H1 (cell line): ENCODE measurements at regions not wholly inside any gene's neighbourhood (a gene's known extent, or its start where the extent isn't known, plus 50 kb on each side); places are given as distances from the start of the nearest gene placed in this dataset.

Experiments used
- CTCF ChIA-PET: fragments of 300-600 bp; sonication (Branson Sonifier 250); formaldehyde crosslinking; loops from one replicate; lab custom pipeline; 2021; ENCODE audit not compliant: partially characterized antibody; lab: Charles Lee
- POLR2A ChIA-PET: fragments of 300-600 bp; sonication (Branson Sonifier 250); formaldehyde crosslinking; loops from one replicate; lab custom pipeline; 2021; ENCODE audit warnings: inconsistent platforms; ENCODE audit not compliant: partially characterized antibody; lab: Charles Lee
- DNase-seq, 2 experiments: peaks; one replicate each; pipeline versions ENCODE4 v3.0.0 to v3.0.0-alpha.2; 2010 to 2022; ENCODE audit warnings: low spot score in 2 of 2, low read depth in 1 of 2, mixed read lengths in 1 of 2
- FAIRE-seq: peaks from 2 replicates; lab custom pipeline; 2011; peaks lifted over from hg19 to GRCh38; lab: Jason Lieb, UNC
- H2AFZ ChIP-seq: 2 replicates; pipeline ENCODE4 v1.8.1; 2012; ENCODE audit warnings: low read length, inconsistent platforms
- H2AK5ac ChIP-seq: 2 replicates; pipeline ENCODE4 v1.6.1; 2013; ENCODE audit warnings: low read depth, low read length
- H2BK120ac ChIP-seq: replicated peaks from 2 replicates; pipeline ENCODE3; 2013; ENCODE audit warnings: low read depth, low read length, inconsistent platforms
- H2BK12ac ChIP-seq: 2 replicates; pipeline ENCODE4 v1.6.1; 2013; ENCODE audit warnings: low read depth, low read length
- H2BK15ac ChIP-seq: 2 replicates; pipeline ENCODE4 v1.6.1; 2013; ENCODE audit warnings: low read length
- H2BK20ac ChIP-seq: 2 replicates; pipeline ENCODE4 v1.6.1; 2013; ENCODE audit warnings: low read length
- H2BK5ac ChIP-seq: 2 replicates; pipeline ENCODE4 v1.6.1; 2013; ENCODE audit warnings: low read depth, low read length
- H3K14ac ChIP-seq: 2 replicates; pipeline ENCODE4 v1.6.1; 2013; ENCODE audit warnings: inconsistent platforms; ENCODE audit not compliant: insufficient read length
- H3K18ac ChIP-seq: 2 replicates; pipeline ENCODE4 v1.6.1; 2013; ENCODE audit warnings: low read length; ENCODE audit errors: extremely low read depth
- H3K23ac ChIP-seq: 2 replicates; pipeline ENCODE4 v1.6.1; 2013; ENCODE audit warnings: inconsistent platforms; ENCODE audit not compliant: insufficient read length
- H3K23me2 ChIP-seq: 2 replicates; pipeline ENCODE4 v1.6.1; 2013; ENCODE audit warnings: low read depth, low read length
- H3K27ac ChIP-seq: 2 replicates; pipeline ENCODE4 v1.6.1; 2011; ENCODE audit warnings: low read depth, low read length, inconsistent platforms
- H3K27me3 ChIP-seq, 4 experiments: replicated peaks in 1 of 4; 1 replicate in 1 of 4; 2 replicates in 3 of 4; pipeline versions ENCODE4 v1.6.1 to v1.8.1; 2011 to 2013; ENCODE audit warnings: low read length in 3 of 4, mild to moderate bottlenecking in 3 of 4, inconsistent platforms in 2 of 4, mixed read lengths in 2 of 4, moderate library complexity in 1 of 4; ENCODE audit not compliant: control insufficient read depth in 3 of 4, insufficient read depth in 3 of 4; ENCODE audit errors: extremely low read depth in 1 of 4
- H3K36me3 ChIP-seq, 4 experiments: 2 replicates each; pipeline versions ENCODE4 v1.6.1 to v1.8.1; 2011 to 2013; ENCODE audit warnings: mild to moderate bottlenecking in 4 of 4, low read length in 3 of 4, moderate library complexity in 2 of 4, control low read depth in 1 of 4, inconsistent platforms in 1 of 4; ENCODE audit not compliant: insufficient read depth in 4 of 4, control insufficient read depth in 2 of 4
- H3K4ac ChIP-seq: replicated peaks from 2 replicates; pipeline ENCODE3; 2013; ENCODE audit warnings: low read length, low read depth, mixed read lengths, inconsistent platforms; ENCODE audit not compliant: insufficient read length
- H3K4me1 ChIP-seq, 4 experiments: replicated peaks in 1 of 4; 1 replicate in 1 of 4; 2 replicates in 3 of 4; pipeline versions ENCODE4 v1.6.1 to v1.8.1; 2011 to 2013; ENCODE audit warnings: low read length in 3 of 4, inconsistent platforms in 2 of 4, mixed read lengths in 1 of 4; ENCODE audit not compliant: insufficient read depth in 4 of 4, control insufficient read depth in 3 of 4
- H3K4me2 ChIP-seq, 2 experiments: 2 replicates each; pipeline versions ENCODE4 v1.6.1 to v1.8.1; 2011 to 2013; ENCODE audit warnings: low read depth in 2 of 2, low read length in 2 of 2, control low read depth in 1 of 2, inconsistent platforms in 1 of 2, mild to moderate bottlenecking in 1 of 2; ENCODE audit not compliant: insufficient read depth in 1 of 2
- H3K4me3 ChIP-seq, 4 experiments: fragments of 200-600, 300-600 bp in 1 of 4; sonication (generic), shearing (Covaris generic), sonication (Bioruptor Twin) in 1 of 4; 2 replicates each; pipeline versions ENCODE4 v1.5.1 to v1.8.1; 2011 to 2016; ENCODE audit warnings: low read length in 4 of 4, low read depth in 3 of 4, control low read depth in 2 of 4, inconsistent platforms in 2 of 4, mild to moderate bottlenecking in 2 of 4, mixed read lengths in 1 of 4, moderate library complexity in 1 of 4; ENCODE audit not compliant: insufficient read depth in 2 of 4; ENCODE audit errors: extremely low read depth in 1 of 4
- H3K56ac ChIP-seq: replicated peaks from 2 replicates; pipeline ENCODE3; 2013; ENCODE audit warnings: low read depth, mild to moderate bottlenecking, mixed read lengths, low read length, inconsistent platforms; ENCODE audit not compliant: insufficient read length
- H3K79me1 ChIP-seq: 2 replicates; pipeline ENCODE4 v1.6.1; 2013; ENCODE audit warnings: low read depth, low read length, control low read depth
- H3K79me2 ChIP-seq, 2 experiments: 2 replicates each; pipeline versions ENCODE4 v1.6.1 to v1.8.1; 2012 to 2013; ENCODE audit warnings: low read length in 2 of 2, mild to moderate bottlenecking in 2 of 2, inconsistent platforms in 1 of 2; ENCODE audit not compliant: insufficient read depth in 2 of 2, control insufficient read depth in 1 of 2
- H3K9ac ChIP-seq, 4 experiments: replicated peaks in 1 of 4; 1 replicate in 1 of 4; 2 replicates in 3 of 4; pipeline versions ENCODE4 v1.6.1 to v1.8.1; 2011 to 2013; ENCODE audit warnings: low read depth in 3 of 4, low read length in 3 of 4, control low read depth in 2 of 4, mild to moderate bottlenecking in 2 of 4, moderate library complexity in 2 of 4, inconsistent platforms in 1 of 4; ENCODE audit errors: extremely low read depth in 1 of 4
- H3K9me3 ChIP-seq, 2 experiments: 2 replicates each; pipeline versions ENCODE4 v1.6.1 to v1.8.1; 2012 to 2013; ENCODE audit warnings: mild to moderate bottlenecking in 2 of 2, moderate library complexity in 2 of 2, control low read depth in 1 of 2, inconsistent platforms in 1 of 2, low read depth in 1 of 2, low read length in 1 of 2, mixed read lengths in 1 of 2; ENCODE audit not compliant: insufficient read depth in 2 of 2
- H4K20me1 ChIP-seq, 2 experiments: replicated peaks in 1 of 2; 2 replicates each; pipeline versions ENCODE3 to v1.8.1; 2011 to 2013; ENCODE audit warnings: inconsistent platforms in 2 of 2, low read length in 2 of 2, mild to moderate bottlenecking in 1 of 2; ENCODE audit not compliant: insufficient read depth in 2 of 2, control insufficient read depth in 1 of 2
- H4K5ac ChIP-seq: 2 replicates; pipeline ENCODE4 v1.6.1; 2013; ENCODE audit warnings: low read length, low read depth, mixed read lengths, inconsistent platforms; ENCODE audit not compliant: insufficient read length
- H4K8ac ChIP-seq: 2 replicates; pipeline ENCODE4 v1.8.0; 2013; ENCODE audit warnings: mild to moderate bottlenecking, moderate library complexity, low read length, inconsistent platforms; ENCODE audit not compliant: insufficient read depth; ENCODE audit errors: extremely low read depth
- H4K91ac ChIP-seq: replicated peaks from 2 replicates; pipeline ENCODE3; 2013; ENCODE audit warnings: low read length, mixed read lengths, inconsistent platforms; ENCODE audit not compliant: insufficient read length
- BACH1 ChIP-seq: IDR thresholded peaks from 2 replicates; pipeline ENCODE4 v1.6.1; 2012; ENCODE audit warnings: low read length, improper control_type of control experiment
- EZH2 ChIP-seq: fragments of 200-600 bp; sonication (generic); IDR thresholded peaks from 2 replicates; pipeline ENCODE4 v1.7.1; 2012; ENCODE audit warnings: low read depth, mild to moderate bottlenecking, moderate library complexity, low read length, inconsistent platforms; ENCODE audit not compliant: severe bottlenecking
- GABPA ChIP-seq: IDR thresholded peaks from 2 replicates; pipeline ENCODE4 v1.6.1; 2011; ENCODE audit warnings: mild to moderate bottlenecking, low read length, moderate library complexity, borderline replicate concordance; ENCODE audit not compliant: insufficient read depth
- KDM5A ChIP-seq: fragments of 200-600 bp; IDR thresholded peaks from 2 replicates; pipeline ENCODE4 v1.7.1; 2012; ENCODE audit warnings: mild to moderate bottlenecking, low read length, inconsistent platforms, mixed read lengths
- POLR2AphosphoS5 ChIP-seq: IDR thresholded peaks from 2 replicates; pipeline ENCODE4 v1.6.1; 2011; ENCODE audit warnings: low read depth, low read length
- RAD21 ChIP-seq, 2 experiments: IDR thresholded peaks in 1 of 2; conservative IDR thresholded peaks in 1 of 2; 2 replicates each; pipeline ENCODE4 v1.6.1; 2011; ENCODE audit warnings: low read depth in 2 of 2, low read length in 2 of 2, improper control_type of control experiment in 1 of 2, inconsistent platforms in 1 of 2, mild to moderate bottlenecking in 1 of 2, moderate library complexity in 1 of 2
- SAP30 ChIP-seq: fragments of 300-600 bp; sonication (generic); IDR thresholded peaks from 2 replicates; pipeline ENCODE4 v1.7.1; 2012; ENCODE audit warnings: low read length, moderate library complexity, mild to moderate bottlenecking, inconsistent platforms; ENCODE audit not compliant: insufficient read depth, insufficient replicate concordance
- SP2 ChIP-seq: IDR thresholded peaks from 2 replicates; pipeline ENCODE4 v1.6.1; 2012; ENCODE audit warnings: mild to moderate bottlenecking, low read length, inconsistent platforms
- WGBS, 2 experiments: shearing (Covaris generic) in 1 of 2; methylation state at CpG; one replicate each; pipeline versions ENCODE4 v1.1.6 to v1.1.7; 2013 to 2015; ENCODE audit warnings: low lambda C conversion rate in 2 of 2, mixed read lengths in 2 of 2, inconsistent platforms in 1 of 2, low coverage in 1 of 2, missing lambda C conversion rate in 1 of 2; ENCODE audit not compliant: insufficient replicate concordance in 2 of 2, insufficient coverage in 1 of 2, insufficient read length in 1 of 2; ENCODE audit errors: extremely low coverage in 1 of 2, missing lambda C conversion rate in 1 of 2; 5-methylcytosine and 5-hydroxymethylcytosine counted together
- TF ChIP-seq, protein P1 (sequence below): IDR thresholded peaks from 2 replicates; pipeline ENCODE4 v1.6.1; 2012; ENCODE audit warnings: inconsistent platforms
- TF ChIP-seq, protein P2 (sequence below): IDR thresholded peaks from 2 replicates; pipeline ENCODE4 v1.6.1; 2012; ENCODE audit warnings: low read length, inconsistent platforms
- TF ChIP-seq, protein P3 (sequence below): IDR thresholded peaks from 2 replicates; pipeline ENCODE4 v1.6.1; 2012; ENCODE audit warnings: inconsistent platforms

DNA sequence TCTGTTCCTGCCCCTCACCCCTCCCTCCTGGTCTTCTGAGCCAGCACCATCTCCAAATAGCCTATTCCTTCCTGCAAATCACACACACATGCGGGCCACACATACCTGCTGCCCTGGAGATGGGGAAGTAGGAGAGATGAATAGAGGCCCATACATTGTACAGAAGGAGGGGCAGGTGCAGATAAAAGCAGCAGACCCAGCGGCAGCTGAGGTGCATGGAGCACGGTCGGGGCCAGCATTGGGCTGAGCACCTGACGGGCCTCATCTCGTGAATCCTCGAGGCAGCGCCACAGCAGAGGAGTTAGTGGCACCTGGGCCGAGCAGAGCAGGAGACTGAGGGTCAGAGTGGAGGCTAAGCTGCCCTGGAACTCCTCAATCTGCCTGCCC, 941.8 kb downstream of the BRD1 start:
- Histone ChIP-seq H2BK5ac (no peak overlapping the region), H3K18ac (no peak overlapping the region), H3K56ac (no peak overlapping the region), H3K14ac (no peak overlapping the region), H2AFZ (no peak overlapping the region), H3K23me2 (peaks cover 24% of the 10 kb centered on the region), H3K23ac (no peak overlapping the region), H2BK20ac (no peak overlapping the region), H4K5ac (no peak overlapping the region), H4K8ac (no peak overlapping the region), H3K4me2 (no peak overlapping the region), H3K27ac (no peak overlapping the region), H3K9me3 (peaks cover 0 to 5% of the 10 kb centered on the region in 2 experiments; a peak in 1 of 4 replicates), H2AK5ac (no peak overlapping the region), H2BK120ac (no peak overlapping the region), H3K4me3 (no peak overlapping the region), H2BK12ac (no peak overlapping the region), H3K36me3 (no peaks in the 10 kb centered on the region; a peak in 1 of 8 replicates), H3K9ac (no peak overlapping the region), H3K27me3 (peaks cover 0 to 6% (median 4%) of the 10 kb centered on the region in 4 experiments; a peak in 3 of 7 replicates), H3K79me2 (no peaks in the 10 kb centered on the region), H4K20me1 (peaks cover 0 to 18% of the 10 kb centered on the region in 2 experiments), H3K4ac (no peak overlapping the region), H4K91ac (no peak overlapping the region), H2BK15ac (no peak overlapping the region), H3K79me1 (0 out of 2 replicates have a peak, but pooled peaks cover 2% of the 10 kb centered on the region), H3K4me1 (peaks cover 0 to 5% (median 0%) of the 10 kb centered on the region in 4 experiments; a peak in 1 of 7 replicates)
- ChIA-PET CTCF (interaction anchor here (0.6 to 1.5 kb wide), 3 partner anchors 9 to 118 kb away, joined by 3 to 4 read pairs (median 3); no protein-coding TSS in a partner anchor), POLR2A (interaction anchor here (1.0 kb wide), 1 partner anchor 20 kb away, joined by 3 read pairs; no protein-coding TSS in a partner anchor)
- WGBS, 2 experiments = 84% methylated on average over 9 of the region's 9 CpGs; no CpG with 5 or more reads in 1 of the 2 experiments
- DNase-seq = no peak
- FAIRE-seq = no peak
- TF ChIP-seq SP2 = no peak
- TF ChIP-seq, protein P1, sequence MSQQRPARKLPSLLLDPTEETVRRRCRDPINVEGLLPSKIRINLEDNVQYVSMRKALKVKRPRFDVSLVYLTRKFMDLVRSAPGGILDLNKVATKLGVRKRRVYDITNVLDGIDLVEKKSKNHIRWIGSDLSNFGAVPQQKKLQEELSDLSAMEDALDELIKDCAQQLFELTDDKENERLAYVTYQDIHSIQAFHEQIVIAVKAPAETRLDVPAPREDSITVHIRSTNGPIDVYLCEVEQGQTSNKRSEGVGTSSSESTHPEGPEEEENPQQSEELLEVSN = no peak
- TF ChIP-seq SAP30 = no peak
- TF ChIP-seq GABPA = no peak
- TF ChIP-seq BACH1 = no peak
- TF ChIP-seq, protein P2, sequence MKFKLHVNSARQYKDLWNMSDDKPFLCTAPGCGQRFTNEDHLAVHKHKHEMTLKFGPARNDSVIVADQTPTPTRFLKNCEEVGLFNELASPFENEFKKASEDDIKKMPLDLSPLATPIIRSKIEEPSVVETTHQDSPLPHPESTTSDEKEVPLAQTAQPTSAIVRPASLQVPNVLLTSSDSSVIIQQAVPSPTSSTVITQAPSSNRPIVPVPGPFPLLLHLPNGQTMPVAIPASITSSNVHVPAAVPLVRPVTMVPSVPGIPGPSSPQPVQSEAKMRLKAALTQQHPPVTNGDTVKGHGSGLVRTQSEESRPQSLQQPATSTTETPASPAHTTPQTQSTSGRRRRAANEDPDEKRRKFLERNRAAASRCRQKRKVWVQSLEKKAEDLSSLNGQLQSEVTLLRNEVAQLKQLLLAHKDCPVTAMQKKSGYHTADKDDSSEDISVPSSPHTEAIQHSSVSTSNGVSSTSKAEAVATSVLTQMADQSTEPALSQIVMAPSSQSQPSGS = no peak
- TF ChIP-seq EZH2 = no peak
- TF ChIP-seq, protein P3, sequence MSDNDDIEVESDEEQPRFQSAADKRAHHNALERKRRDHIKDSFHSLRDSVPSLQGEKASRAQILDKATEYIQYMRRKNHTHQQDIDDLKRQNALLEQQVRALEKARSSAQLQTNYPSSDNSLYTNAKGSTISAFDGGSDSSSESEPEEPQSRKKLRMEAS = no peak
- no peak for TF ChIP-seq KDM5A
- no peak for TF ChIP-seq RAD21 (IDR thresholded peaks at IDR 0.05 in 1 of 2, conservative IDR thresholded peaks at IDR 0.05 in 1 of 2; ENCODE audit: low read depth in 2 of 2, low read length in 2 of 2)
- TF ChIP-seq POLR2AphosphoS5 = no peak
